ENCODE measurements at regions not wholly inside any gene's neighbourhood (a gene's known extent, or its start where the extent isn't known, plus 50 kb on each side); places are given as distances from the start of the nearest gene placed in this dataset.

- no peak overlapping the region for H3K4me3 ChIP-seq (ENCODE audit: low read depth, low read length)
- no peak for DNase-seq (ENCODE audit: low read depth)
- peak; percentile 6 for TF ChIP-seq CTCF (IDR thresholded peaks at IDR 0.05; ENCODE audit: insufficient read depth, low read depth, low read length, missing control alignments)
Observed at GRCh38 chr3:99551520-99551919, 86.9 kb upstream of the COL8A1 start.

DNA sequence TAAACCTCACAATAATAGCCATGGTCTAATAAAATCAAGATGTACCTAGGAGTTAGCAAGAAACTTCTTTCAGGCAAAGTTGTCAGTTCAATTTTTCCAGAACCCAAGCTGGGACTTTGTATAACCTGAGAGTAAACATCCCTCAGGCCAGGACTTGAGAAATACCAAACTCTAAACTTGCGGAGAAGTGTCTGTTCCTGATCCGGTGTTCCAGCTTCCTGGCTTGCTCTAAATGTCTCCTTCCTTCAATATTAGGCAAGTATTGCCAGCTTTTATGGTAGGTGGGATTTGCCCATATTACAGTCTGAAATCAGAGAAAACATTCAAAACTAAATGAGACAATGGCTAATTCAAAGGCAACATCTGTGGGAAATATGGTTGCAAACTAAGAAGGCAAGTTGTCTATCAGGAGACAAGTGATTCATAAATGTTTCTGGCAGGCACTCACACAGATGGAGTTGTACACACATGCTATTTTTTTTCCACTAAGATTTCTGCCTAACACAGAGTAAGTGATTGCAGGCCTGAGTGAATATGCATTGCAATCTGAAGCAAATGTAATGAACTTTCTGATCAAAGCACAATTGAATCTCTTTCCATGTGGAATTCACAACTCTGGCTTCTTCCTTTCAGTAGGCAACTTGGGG is 88.3 kb upstream of the COL8A1 start:
- no peak overlapping the region for H3K4me3 ChIP-seq (ENCODE audit: low read depth, low read length)
- no peak for DNase-seq (ENCODE audit: low read depth)
- TF ChIP-seq CTCF (IDR thresholded peaks at IDR 0.05; ENCODE audit: insufficient read depth, low read depth, low read length, missing control alignments): no peak

DNA sequence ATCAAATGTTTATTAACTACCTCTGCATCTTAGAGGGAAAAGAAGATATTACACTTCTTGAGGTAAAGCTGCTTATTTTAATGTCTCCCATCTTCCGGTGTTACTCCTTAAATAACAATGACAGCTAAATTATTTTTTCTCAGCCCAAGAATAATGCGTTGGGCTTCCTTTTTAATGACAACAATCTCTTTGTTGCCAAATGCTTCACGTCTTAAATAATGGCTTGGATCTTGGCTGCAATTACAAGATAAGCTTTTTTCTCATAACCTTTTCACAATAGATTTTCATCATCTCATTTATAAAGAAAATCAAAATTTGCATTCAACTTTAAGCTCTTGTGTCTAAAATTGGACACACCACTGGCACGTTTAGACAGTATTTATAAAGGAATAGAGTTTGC is 89.2 kb upstream of the COL8A1 start:
- no peak for DNase-seq (ENCODE audit: low read depth)
- TF ChIP-seq CTCF (IDR thresholded peaks at IDR 0.05; ENCODE audit: insufficient read depth, low read depth, low read length, missing control alignments): no peak

DNA sequence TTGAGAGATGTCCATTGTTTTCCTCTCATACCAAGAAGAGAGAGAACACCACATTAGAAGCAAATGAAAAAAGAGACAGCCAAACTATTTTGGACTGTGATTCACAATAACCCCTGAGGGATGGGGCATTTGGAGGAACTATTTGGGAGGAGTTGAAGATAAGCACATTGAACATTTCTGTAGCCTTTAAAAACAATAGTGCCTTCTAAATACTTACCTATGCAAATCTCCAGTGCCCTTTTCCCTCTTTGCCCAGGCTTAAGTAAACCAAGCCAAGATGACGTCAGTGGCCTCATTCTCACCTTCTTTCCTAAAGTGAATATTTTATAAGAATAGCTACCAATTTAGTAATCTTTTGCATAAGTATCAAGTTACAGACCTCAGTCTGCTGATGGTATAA is 89.7 kb upstream of the COL8A1 start:
- no peak for TF ChIP-seq CTCF (IDR thresholded peaks at IDR 0.05; ENCODE audit: insufficient read depth, low read depth, low read length, missing control alignments)
- no peak overlapping the region for H3K4me3 ChIP-seq (ENCODE audit: low read depth, low read length)
- DNase-seq (ENCODE audit: low read depth): no peak

More for the DNA sequence above, 89.2 kb upstream of the COL8A1 start:
- no peak overlapping the region for H3K4me3 ChIP-seq (ENCODE audit: low read depth, low read length)

DNA sequence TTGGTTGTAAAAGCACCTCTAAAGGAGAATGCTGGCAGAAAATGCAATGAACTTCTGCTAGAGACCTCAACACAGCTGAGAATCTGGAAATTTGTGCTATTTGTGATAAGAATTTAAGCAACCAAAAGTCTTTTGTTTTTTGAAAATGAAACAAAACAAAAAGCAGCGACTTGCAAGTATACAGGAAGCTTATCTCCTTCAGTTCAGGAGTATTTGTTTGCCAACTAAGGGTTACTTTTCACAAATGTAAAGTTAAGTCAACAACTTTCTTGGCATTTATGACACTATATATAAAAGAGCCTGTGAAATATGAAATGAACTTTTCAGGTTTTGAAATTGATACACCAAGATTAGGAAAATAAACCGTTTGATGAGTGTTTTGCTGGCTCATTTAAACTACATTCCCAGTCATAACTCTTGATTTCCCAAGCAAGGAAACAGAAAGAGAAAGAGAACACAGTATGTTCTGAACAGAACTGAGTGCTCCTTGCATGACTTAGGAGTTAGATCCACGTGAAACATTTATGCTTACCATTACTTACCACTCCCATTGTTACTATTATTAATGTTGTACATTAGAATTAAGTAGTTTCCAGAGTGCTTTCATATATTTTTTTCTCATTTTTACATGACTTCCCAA is 92.3 kb upstream of the COL8A1 start:
- TF ChIP-seq CTCF (IDR thresholded peaks at IDR 0.05; ENCODE audit: insufficient read depth, low read depth, low read length, missing control alignments): no peak
- DNase-seq (ENCODE audit: low read depth): no peak
- peak overlapping the region; percentile 37 for H3K4me3 ChIP-seq (ENCODE audit: low read depth, low read length)

GRCh38 chr3:99544786-99545281 is 93.6 kb upstream of the COL8A1 start:
- H3K4me3 ChIP-seq (ENCODE audit: low read depth, low read length): no peak overlapping the region
- DNase-seq (ENCODE audit: low read depth): no peak
- TF ChIP-seq CTCF (IDR thresholded peaks at IDR 0.05; ENCODE audit: insufficient read depth, low read depth, low read length, missing control alignments): no peak

All from GM12865 (cell line).